GM23338 (cell line): ENCODE measurements at regions not wholly inside any gene's neighbourhood (a gene's known extent, or its start where the extent isn't known, plus 50 kb on each side); places are given as distances from the start of the nearest gene placed in this dataset.

Experiments
- ATAC-seq: fragments of 200-7000 bp; cut with Tn5 transposase; 3 replicates; pipeline ENCODE4 v1.9.1; 2020
- DNase-seq: peaks from one replicate; pipeline ENCODE4 v3.0.0-alpha.2; 2015; ENCODE audit warnings: low spot score
- H2AFZ ChIP-seq: fragments of 200-600 bp; sonication (generic); 2 replicates; pipeline ENCODE4 v1.8.0; 2016; ENCODE audit warnings: antibody characterized with exemption, mild to moderate bottlenecking, moderate library complexity
- H3F3A ChIP-seq: fragments of 200-600 bp; sonication (generic); replicated peaks from 2 replicates; pipeline ENCODE4 v1.8.0; 2017; ENCODE audit warnings: antibody characterized with exemption, mixed run types, low read depth
- H3K27ac ChIP-seq: fragments of 200-600 bp; sonication (generic); 2 replicates; pipeline ENCODE4 v1.6.1; 2016; ENCODE audit warnings: low read depth
- H3K27me3 ChIP-seq: fragments of 200-600 bp; sonication (generic); 2 replicates; pipeline ENCODE4 v1.8.0; 2016; ENCODE audit warnings: mild to moderate bottlenecking, mixed run types, moderate library complexity; ENCODE audit not compliant: insufficient read depth
- H3K36me3 ChIP-seq: fragments of 200-600 bp; sonication (generic); 2 replicates; pipeline ENCODE4 v1.8.0; 2016; ENCODE audit warnings: mild to moderate bottlenecking; ENCODE audit not compliant: insufficient read depth
- H3K4me1 ChIP-seq: fragments of 200-600 bp; sonication (generic); 2 replicates; pipeline ENCODE4 v1.8.0; 2016; ENCODE audit warnings: mild to moderate bottlenecking, moderate library complexity; ENCODE audit not compliant: insufficient read depth
- H3K4me2 ChIP-seq: fragments of 200-600 bp; sonication (generic); 2 replicates; pipeline ENCODE4 v1.7.1; 2017; ENCODE audit warnings: mixed run types
- H3K4me3 ChIP-seq: fragments of 200-600 bp; sonication (generic); 2 replicates; pipeline ENCODE4 v1.6.1; 2016; ENCODE audit warnings: mixed run types
- H3K79me2 ChIP-seq: fragments of 200-600 bp; sonication (generic); replicated peaks from 2 replicates; pipeline ENCODE4 v1.8.0; 2017; ENCODE audit warnings: mild to moderate bottlenecking; ENCODE audit not compliant: insufficient read depth
- H3K9me2 ChIP-seq: fragments of 200-600 bp; sonication (generic); 2 replicates; pipeline ENCODE4 v1.8.0; 2017; ENCODE audit not compliant: insufficient read depth
- H4K20me1 ChIP-seq: fragments of 200-600 bp; sonication (generic); replicated peaks from 2 replicates; pipeline ENCODE4 v1.8.0; 2017; ENCODE audit warnings: mild to moderate bottlenecking; ENCODE audit not compliant: insufficient read depth
- H3K27ac Mint-ChIP-seq: 2 replicates; pipeline ENCODE4 v1.8.0; 2020; ENCODE audit warnings: inconsistent platforms, mild to moderate bottlenecking, moderate library complexity, mixed read lengths
- H3K27me3 Mint-ChIP-seq: 3 replicates; pipeline ENCODE4 v1.8.0; 2022; ENCODE audit warnings: low read depth, mild to moderate bottlenecking, moderate library complexity, mixed read lengths, inconsistent platforms; ENCODE audit not compliant: insufficient read depth, poor library complexity
- H3K36me3 Mint-ChIP-seq: 3 replicates; pipeline ENCODE4 v1.8.0; 2021; ENCODE audit warnings: low read depth, mild to moderate bottlenecking, inconsistent platforms, moderate library complexity, mixed read lengths
- H3K4me1 Mint-ChIP-seq: 3 replicates; pipeline ENCODE4 v1.8.0; 2020; ENCODE audit warnings: mild to moderate bottlenecking, inconsistent platforms, mixed read lengths
- H3K4me3 Mint-ChIP-seq: 3 replicates; pipeline ENCODE4 v1.8.0; 2021; ENCODE audit warnings: moderate library complexity, mild to moderate bottlenecking, inconsistent platforms, mixed read lengths
- H3K9me3 Mint-ChIP-seq: 3 replicates; pipeline ENCODE4 v1.8.0; 2020; ENCODE audit warnings: moderate library complexity, mild to moderate bottlenecking, inconsistent platforms, mixed read lengths
- CREB1 ChIP-seq: fragments of 250-450 bp; sonication (Bioruptor Pico); IDR thresholded peaks from 2 replicates; pipeline ENCODE4 v1.5.0; 2020; ENCODE audit warnings: low read depth, mild to moderate bottlenecking, moderate library complexity
- EZH2 ChIP-seq: fragments of 200-600 bp; sonication (generic); IDR thresholded peaks from one replicate; pipeline ENCODE4 v1.8.0; 2017; ENCODE audit warnings: antibody characterized with exemption, mild to moderate bottlenecking, low read depth; ENCODE audit not compliant: unreplicated experiment
- JUNB ChIP-seq: IDR thresholded peaks from one replicate; pipeline ENCODE4 v1.6.1; 2016; ENCODE audit warnings: antibody characterized with exemption; ENCODE audit not compliant: unreplicated experiment
- POLR2AphosphoS5 ChIP-seq: IDR thresholded peaks from 2 replicates; pipeline ENCODE4 v1.6.1; 2016; ENCODE audit warnings: antibody characterized with exemption, low read depth
- STAT1 ChIP-seq: IDR thresholded peaks from one replicate; pipeline ENCODE4 v1.6.1; 2016; ENCODE audit warnings: antibody characterized with exemption; ENCODE audit not compliant: unreplicated experiment
- ZNF114 ChIP-seq: fragments of 250-450 bp; sonication (Bioruptor Pico); IDR thresholded peaks from 2 replicates; pipeline ENCODE4 v1.5.0; 2020; ENCODE audit warnings: mild to moderate bottlenecking, moderate library complexity
- ZNF462 ChIP-seq: fragments of 250-450 bp; sonication (Bioruptor Pico); IDR thresholded peaks from 2 replicates; pipeline ENCODE4 v1.5.0; 2020; ENCODE audit warnings: mild to moderate bottlenecking, moderate library complexity
- TF ChIP-seq, protein P1 (sequence below): IDR thresholded peaks from one replicate; pipeline ENCODE4 v1.6.1; 2018; ENCODE audit warnings: antibody characterized with exemption; ENCODE audit not compliant: unreplicated experiment
- TF ChIP-seq, protein P2 (sequence below), 2 experiments: fragments of 200-600 bp in 1 of 2; sonication (generic) in 1 of 2; conservative IDR thresholded peaks; 2 replicates each; pipeline versions ENCODE4 v1.5.1 to v1.6.1; 2016 to 2017; ENCODE audit warnings: antibody characterized with exemption in 2 of 2, low read depth in 2 of 2, mild to moderate bottlenecking in 2 of 2, moderate library complexity in 1 of 2

DNA sequence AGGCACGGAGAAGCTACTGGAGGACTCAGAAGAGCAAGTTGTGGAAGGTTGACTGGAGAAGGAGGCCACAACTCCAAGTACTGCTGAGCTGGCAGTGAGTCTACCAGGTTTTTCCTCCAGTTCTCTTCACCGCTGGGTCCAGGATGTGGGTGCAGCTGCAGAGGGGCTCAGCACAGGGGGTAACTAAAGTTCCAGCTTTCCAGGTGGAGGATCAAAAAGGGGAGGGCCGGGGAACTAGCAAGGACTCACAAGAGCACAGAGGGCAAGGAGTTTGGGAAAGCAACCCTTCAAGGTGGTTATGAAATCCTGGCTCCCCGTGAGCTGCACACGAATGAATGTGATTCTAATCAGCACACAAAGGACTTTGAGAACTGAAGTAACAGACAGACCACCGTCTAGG lies 194.2 kb upstream of the GMDS start (continued):
- TF ChIP-seq ZNF462 (CRISPR knock-in tag) (no peak), JUNB (no peak), CREB1 (CRISPR knock-in tag) (no peak), ZNF114 (no peak), POLR2AphosphoS5 (no peak), EZH2 (no peak)
- TF ChIP-seq, protein P1, sequence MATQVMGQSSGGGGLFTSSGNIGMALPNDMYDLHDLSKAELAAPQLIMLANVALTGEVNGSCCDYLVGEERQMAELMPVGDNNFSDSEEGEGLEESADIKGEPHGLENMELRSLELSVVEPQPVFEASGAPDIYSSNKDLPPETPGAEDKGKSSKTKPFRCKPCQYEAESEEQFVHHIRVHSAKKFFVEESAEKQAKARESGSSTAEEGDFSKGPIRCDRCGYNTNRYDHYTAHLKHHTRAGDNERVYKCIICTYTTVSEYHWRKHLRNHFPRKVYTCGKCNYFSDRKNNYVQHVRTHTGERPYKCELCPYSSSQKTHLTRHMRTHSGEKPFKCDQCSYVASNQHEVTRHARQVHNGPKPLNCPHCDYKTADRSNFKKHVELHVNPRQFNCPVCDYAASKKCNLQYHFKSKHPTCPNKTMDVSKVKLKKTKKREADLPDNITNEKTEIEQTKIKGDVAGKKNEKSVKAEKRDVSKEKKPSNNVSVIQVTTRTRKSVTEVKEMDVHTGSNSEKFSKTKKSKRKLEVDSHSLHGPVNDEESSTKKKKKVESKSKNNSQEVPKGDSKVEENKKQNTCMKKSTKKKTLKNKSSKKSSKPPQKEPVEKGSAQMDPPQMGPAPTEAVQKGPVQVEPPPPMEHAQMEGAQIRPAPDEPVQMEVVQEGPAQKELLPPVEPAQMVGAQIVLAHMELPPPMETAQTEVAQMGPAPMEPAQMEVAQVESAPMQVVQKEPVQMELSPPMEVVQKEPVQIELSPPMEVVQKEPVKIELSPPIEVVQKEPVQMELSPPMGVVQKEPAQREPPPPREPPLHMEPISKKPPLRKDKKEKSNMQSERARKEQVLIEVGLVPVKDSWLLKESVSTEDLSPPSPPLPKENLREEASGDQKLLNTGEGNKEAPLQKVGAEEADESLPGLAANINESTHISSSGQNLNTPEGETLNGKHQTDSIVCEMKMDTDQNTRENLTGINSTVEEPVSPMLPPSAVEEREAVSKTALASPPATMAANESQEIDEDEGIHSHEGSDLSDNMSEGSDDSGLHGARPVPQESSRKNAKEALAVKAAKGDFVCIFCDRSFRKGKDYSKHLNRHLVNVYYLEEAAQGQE, result no peak

- no peak overlapping the region for H3K27ac Mint-ChIP-seq
- 0 out of 2 replicates have a peak, but pooled peaks cover 3% of the 10 kb centered on the region for H3K4me1 ChIP-seq
- H3K27me3 Mint-ChIP-seq, result peaks cover 8% of the 10 kb centered on the region
- H2AFZ ChIP-seq, result no peak overlapping the region
- no peak overlapping the region for H3K4me3 ChIP-seq
- no peaks in the 10 kb centered on the region for H3K36me3 ChIP-seq
- H3K4me2 ChIP-seq, result no peak overlapping the region
- peaks cover 5% of the 10 kb centered on the region for H3K4me1 Mint-ChIP-seq
- no peaks in the 10 kb centered on the region; the same call in 1 of the 2 replicates for H4K20me1 ChIP-seq
- no peaks in the 10 kb centered on the region for H3K79me2 ChIP-seq
- H3K27me3 ChIP-seq, result no peaks in the 10 kb centered on the region
- H3K9me3 Mint-ChIP-seq, result no peaks in the 10 kb centered on the region; the same call in 2 of the 3 replicates
- no peak for DNase-seq
- ATAC-seq, result no peak
- H3K36me3 Mint-ChIP-seq, result no peaks in the 10 kb centered on the region
- H3F3A ChIP-seq, result no peaks in the 10 kb centered on the region
- H3K4me3 Mint-ChIP-seq, result no peak overlapping the region
- peaks cover 3% of the 10 kb centered on the region; the same call in 1 of the 2 replicates for H3K9me2 ChIP-seq
- no peak overlapping the region for H3K27ac ChIP-seq
- no peak for TF ChIP-seq STAT1
- TF ChIP-seq, protein P2, sequence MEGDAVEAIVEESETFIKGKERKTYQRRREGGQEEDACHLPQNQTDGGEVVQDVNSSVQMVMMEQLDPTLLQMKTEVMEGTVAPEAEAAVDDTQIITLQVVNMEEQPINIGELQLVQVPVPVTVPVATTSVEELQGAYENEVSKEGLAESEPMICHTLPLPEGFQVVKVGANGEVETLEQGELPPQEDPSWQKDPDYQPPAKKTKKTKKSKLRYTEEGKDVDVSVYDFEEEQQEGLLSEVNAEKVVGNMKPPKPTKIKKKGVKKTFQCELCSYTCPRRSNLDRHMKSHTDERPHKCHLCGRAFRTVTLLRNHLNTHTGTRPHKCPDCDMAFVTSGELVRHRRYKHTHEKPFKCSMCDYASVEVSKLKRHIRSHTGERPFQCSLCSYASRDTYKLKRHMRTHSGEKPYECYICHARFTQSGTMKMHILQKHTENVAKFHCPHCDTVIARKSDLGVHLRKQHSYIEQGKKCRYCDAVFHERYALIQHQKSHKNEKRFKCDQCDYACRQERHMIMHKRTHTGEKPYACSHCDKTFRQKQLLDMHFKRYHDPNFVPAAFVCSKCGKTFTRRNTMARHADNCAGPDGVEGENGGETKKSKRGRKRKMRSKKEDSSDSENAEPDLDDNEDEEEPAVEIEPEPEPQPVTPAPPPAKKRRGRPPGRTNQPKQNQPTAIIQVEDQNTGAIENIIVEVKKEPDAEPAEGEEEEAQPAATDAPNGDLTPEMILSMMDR (conservative IDR thresholded peaks at IDR 0.05; ENCODE audit: low read depth in 2 of 2), result no peak
Measured at GRCh38 chr6:2439082-2439481, 193.7 kb upstream of the GMDS start.
